Activated CD4-positive, alpha-beta T cell treated with anti-CD3 and anti-CD28 coated beads, Interleukin-2, amount 50 U/mL, for 4 hours (primary cell): ENCODE measurements at regions not wholly inside any gene's neighbourhood (a gene's known extent, or its start where the extent isn't known, plus 50 kb on each side); places are given as distances from the start of the nearest gene placed in this dataset.

Experiments
- DNase-seq, 2 experiments: peaks; one replicate each; pipeline ENCODE4 v3.0.0-alpha.2; 2020

- DNase-seq, result no peak
Measured at GRCh38 chr3:24769918-24770317, 275.3 kb upstream of the THRB start.

- no peak for DNase-seq
Measured at GRCh38 chr3:24773798-24774197, 279.1 kb upstream of the THRB start.

- no peak for DNase-seq
Measured at GRCh38 chr3:24780991-24781390, 286.3 kb upstream of the THRB start.

- no peak for DNase-seq
Measured at GRCh38 chr3:24781454-24781853, 286.8 kb upstream of the THRB start.

- no peak for DNase-seq
Measured at GRCh38 chr3:24793896-24794295, 299.2 kb upstream of the THRB start.

GRCh38 chr3:24802614-24803013 is 308.0 kb upstream of the THRB start:
- DNase-seq, result no peak

- no peak for DNase-seq
Measured at GRCh38 chr3:24804095-24804494, 309.4 kb upstream of the THRB start.

GRCh38 chr3:24810881-24811280 is 316.2 kb upstream of the THRB start:
- no peak for DNase-seq

- no peak for DNase-seq
Measured at GRCh38 chr3:24812116-24812515, 317.5 kb upstream of the THRB start.

GRCh38 chr3:24818055-24818454 is 323.4 kb upstream of the THRB start:
- no peak for DNase-seq

- no peak for DNase-seq
Measured at GRCh38 chr3:24828011-24828410, 333.4 kb upstream of the THRB start.

GRCh38 chr3:24828551-24828950 is 333.9 kb upstream of the THRB start:
- no peak for DNase-seq

GRCh38 chr3:24829011-24829581 is 334.4 kb upstream of the THRB start:
- DNase-seq, result no peak

GRCh38 chr3:24829629-24830229 is 335.1 kb upstream of the THRB start:
- DNase-seq, result no peak

GRCh38 chr3:24830230-24831152 is 335.8 kb upstream of the THRB start:
- no peak for DNase-seq

- DNase-seq, result no peak
Measured at GRCh38 chr3:24831221-24831620, 336.6 kb upstream of the THRB start.

GRCh38 chr3:24832891-24833290 is 338.2 kb upstream of the THRB start:
- DNase-seq, result no peak

- DNase-seq, result no peak
Measured at GRCh38 chr3:24834442-24834841, 339.8 kb upstream of the THRB start.

GRCh38 chr3:24835510-24835909 is 340.9 kb upstream of the THRB start:
- DNase-seq, result no peak

- no peak for DNase-seq
Measured at GRCh38 chr3:24837601-24838000, 343.0 kb upstream of the THRB start.

GRCh38 chr3:24838533-24838932 is 343.9 kb upstream of the THRB start:
- no peak for DNase-seq

GRCh38 chr3:24843955-24844354 is 349.3 kb upstream of the THRB start:
- DNase-seq, result no peak

GRCh38 chr3:24845524-24846155 is 351.0 kb upstream of the THRB start:
- DNase-seq, result no peak
